ENCODE measurements at regions not wholly inside any gene's neighbourhood (a gene's known extent, or its start where the extent isn't known, plus 50 kb on each side); places are given as distances from the start of the nearest gene placed in this dataset.

GRCh38 chr1:60419023-60419422, 345.5 kb upstream of the C1orf87 start:
- no peak for DNase-seq

GRCh38 chr1:60415696-60416095, 342.1 kb upstream of the C1orf87 start:
- DNase-seq, result no peak

GRCh38 chr1:60413091-60413490, 339.5 kb upstream of the C1orf87 start:
- DNase-seq, result no peak

DNA sequence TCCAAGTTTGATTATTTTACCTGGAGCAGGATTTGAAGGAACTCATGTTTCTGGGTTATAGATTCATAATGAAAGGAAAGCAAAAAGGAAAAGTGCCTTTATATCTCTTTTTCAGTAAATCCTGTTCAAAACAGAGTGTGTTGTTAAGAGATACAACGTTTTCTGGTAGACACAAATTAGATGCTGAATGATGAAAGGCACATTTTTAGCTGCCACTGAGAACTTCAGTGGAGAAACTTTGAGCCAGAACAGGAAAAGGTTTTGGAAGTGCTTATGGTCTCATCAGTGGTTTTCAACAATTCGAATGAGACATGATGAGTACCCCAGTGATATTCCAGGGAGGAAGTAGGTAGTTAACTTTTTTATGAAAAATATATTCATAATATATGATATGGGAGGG, 338.0 kb upstream of the C1orf87 start:
- DNase-seq, result no peak

- DNase-seq, result no peak
These were observed 329.2 kb upstream of the C1orf87 start for GRCh38 chr1:60402816-60403215.

DNA sequence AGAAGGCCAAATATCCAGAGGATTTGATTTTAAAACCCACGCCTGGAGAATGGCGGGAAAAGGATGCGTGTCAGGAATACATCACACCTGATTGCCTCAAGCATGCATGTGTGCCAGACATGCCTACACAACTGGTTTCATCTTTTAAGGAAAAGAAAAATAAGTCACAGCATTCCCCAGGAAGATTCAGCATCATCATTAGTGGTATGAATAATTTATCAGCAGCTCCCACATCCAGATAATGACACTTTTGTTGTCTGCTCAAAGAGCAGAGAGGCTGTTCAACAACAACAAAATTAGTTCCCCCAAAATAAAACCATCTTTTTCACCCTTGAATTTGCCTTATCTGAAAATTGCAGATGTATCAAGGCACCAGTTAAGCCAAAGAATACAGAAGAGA, 328.6 kb upstream of the C1orf87 start:
- DNase-seq, result no peak

- peak; percentile 7 for DNase-seq
These were observed 320.9 kb upstream of the C1orf87 start for GRCh38 chr1:60394436-60394835.

DNA sequence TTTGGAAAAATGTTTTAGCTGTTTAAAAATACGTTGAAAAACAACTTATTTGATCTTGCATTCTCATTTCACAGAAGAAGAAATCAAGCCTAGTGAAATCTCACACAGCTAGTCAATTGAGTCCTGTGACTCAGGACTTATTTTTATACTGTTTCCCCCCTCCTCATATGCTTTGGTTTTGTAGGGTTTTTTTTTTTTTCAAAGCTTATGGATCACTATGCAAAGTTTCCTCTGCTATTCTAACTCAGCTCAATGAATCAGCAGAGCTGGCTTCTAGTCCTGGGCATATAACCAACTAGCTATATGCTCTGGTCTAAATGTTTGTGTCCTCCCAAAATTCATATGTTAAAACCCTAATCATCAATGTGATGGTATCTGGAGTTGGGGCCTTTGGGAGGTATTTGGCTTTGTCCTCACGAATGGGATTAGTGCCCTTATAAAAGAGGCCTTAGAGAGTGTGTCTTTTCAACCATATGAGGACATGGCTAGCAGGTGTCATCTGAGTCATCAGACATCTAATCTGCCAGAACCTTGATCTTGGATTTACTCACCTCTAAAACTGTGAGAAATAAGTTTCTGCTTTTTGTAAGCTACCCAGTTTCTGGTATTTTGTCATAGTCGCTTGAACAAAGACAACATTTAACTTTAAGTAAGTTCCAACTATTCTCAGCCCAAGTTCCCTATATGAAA, 317.2 kb upstream of the C1orf87 start:
- no peak for DNase-seq

- peak; percentile 11 for DNase-seq
These were observed 314.8 kb upstream of the C1orf87 start for GRCh38 chr1:60388092-60388987.

DNA sequence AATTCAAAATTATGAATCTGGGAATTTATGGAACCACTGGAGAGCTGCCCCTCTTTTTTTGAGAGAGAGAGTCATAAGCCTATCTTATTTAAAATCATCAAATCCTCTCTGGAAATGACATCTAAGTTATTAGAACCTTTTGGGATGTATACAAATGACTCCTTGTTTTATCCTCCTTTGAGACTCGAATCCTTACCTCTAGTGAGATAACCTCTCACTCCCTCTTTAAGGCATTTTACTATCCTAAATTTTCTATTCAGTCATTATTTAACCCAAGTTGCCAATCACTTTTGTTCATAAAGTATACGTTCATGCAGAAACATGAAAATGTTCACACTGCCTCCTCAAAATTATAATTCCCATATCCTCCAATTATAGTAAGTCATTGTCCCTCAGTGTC, 313.6 kb upstream of the C1orf87 start:
- DNase-seq, result no peak

GRCh38 chr1:60386249-60386648, 312.7 kb upstream of the C1orf87 start:
- peak; percentile 65 for DNase-seq

DNA sequence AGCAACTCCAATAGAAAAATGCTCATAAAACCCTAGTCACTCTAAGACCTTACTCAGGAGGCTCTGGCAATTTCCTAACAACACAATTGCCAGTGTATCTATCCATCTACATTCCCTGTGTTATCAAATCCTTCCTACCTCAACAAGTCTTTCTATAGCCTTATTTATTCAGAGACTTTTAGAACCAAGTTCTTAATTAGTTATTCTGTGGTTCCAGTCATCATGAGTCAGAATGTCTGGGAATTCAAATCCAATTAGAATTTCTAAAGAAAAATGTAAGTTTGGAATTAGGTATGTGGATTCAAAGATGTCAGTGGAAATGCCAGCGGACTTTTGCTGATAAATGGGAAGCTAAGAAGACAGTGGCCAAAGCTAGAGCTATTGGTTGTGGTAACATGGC, 302.6 kb upstream of the C1orf87 start:
- DNase-seq, result peak; percentile 7

- DNase-seq, result no peak
These were observed 301.0 kb upstream of the C1orf87 start for GRCh38 chr1:60374537-60374936.

GRCh38 chr1:60367532-60367931, 294.0 kb upstream of the C1orf87 start:
- peak; percentile 4 for DNase-seq

DNA sequence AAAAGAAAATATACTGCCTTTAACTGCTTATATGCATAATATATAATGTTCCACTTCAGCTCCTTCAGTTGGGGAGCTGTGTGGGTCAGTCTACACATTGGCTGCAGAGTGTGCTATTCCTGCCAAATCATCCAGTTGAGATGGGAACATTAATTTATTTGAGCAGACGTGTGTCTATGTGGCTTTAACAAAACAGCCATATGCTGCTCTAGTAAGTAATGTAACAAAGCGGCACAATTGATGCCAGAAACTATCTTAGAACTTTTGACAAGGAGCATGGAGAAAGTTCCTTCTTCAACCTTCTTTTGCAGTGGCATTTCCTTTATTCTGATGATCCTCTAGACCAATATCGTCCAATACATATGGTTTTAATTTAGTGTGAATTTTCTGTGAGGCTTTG, 285.9 kb upstream of the C1orf87 start:
- DNase-seq, result no peak

DNA sequence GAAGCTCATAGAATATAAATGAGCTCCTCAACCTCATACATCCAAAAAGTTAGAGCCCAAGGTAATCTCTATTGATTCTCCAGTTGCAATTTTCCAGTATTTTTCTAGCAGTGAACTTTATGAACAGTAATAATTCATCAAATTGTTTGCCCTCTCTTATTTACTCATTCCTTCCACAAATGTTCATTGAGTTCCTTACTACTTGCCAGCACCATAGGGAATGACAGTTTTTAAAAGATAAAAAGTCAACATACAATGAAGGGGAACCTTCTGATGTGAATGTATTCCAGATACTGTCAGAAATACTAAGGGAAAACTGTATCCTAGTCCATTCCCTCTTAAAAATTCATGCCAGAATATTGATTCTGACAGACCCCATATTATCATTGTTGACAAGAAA, 277.0 kb upstream of the C1orf87 start:
- DNase-seq, result no peak

- no peak for DNase-seq
These were observed 275.3 kb upstream of the C1orf87 start for GRCh38 chr1:60348884-60349283.

- DNase-seq, result peak; percentile 34
These were observed 272.1 kb upstream of the C1orf87 start for GRCh38 chr1:60345621-60346020.

DNA sequence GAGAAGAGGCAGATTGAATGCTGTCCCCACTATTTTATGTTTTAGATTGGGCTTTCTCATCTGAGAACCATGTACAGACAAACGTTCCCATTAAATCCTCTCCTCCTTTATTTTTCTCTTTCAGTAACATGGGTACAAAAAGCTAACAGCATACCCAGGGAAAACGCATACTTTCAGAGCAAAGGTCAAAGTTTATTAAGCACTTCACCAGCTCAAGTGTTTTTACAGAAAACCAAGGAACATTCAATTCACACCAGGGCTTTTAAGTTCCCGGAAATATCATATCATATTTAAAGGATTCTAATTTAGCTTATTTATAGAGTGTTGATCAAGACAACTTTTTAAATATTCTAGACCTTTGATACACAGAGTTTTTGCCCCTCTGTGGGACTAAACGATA, 271.5 kb upstream of the C1orf87 start:
- DNase-seq, result no peak

DNA sequence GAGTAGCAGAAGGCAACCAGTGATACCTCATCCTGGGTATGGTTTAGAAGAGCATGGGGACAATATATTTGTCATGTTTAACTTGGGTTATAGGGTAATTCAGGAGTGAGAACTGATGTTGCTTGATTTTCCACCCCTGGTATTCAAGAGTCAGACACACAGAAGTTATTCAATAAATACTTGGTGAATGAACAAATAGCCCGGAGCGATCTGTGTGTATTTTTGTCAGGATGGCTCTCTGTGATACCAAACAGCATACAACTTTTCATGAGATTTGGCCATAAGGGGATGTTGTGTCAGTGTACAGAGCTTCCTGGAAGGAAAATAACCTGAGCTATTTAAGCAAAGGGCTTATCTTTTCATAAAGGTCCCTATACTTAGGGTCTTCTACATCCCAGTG, 270.2 kb upstream of the C1orf87 start:
- no peak for DNase-seq

DNA sequence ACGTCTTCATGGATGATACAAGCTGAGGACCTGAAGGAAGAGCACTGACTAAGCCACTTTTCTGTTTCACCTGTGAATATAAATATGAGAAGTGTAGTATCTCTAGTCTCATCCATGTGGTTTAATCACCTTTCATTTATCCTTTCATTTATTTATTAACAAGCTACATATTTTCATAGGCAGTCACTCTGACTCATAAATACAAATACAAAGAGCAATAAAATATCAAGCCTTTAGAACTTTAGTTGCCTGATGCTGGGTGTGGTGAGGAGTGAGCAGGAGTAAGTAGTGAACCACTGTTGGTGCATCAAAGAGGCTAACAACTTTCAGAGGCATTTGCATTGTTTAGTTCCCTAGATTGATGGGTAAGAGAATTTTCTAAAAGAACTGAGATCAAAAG, 269.0 kb upstream of the C1orf87 start:
- DNase-seq, result no peak

- DNase-seq, result no peak
These were observed 267.7 kb upstream of the C1orf87 start for GRCh38 chr1:60341274-60341673.

- DNase-seq, result no peak
These were observed 258.1 kb upstream of the C1orf87 start for GRCh38 chr1:60331647-60332046.

GRCh38 chr1:60329651-60330050, 256.1 kb upstream of the C1orf87 start:
- no peak for DNase-seq
